ENCODE measurements at regions not wholly inside any gene's neighbourhood (a gene's known extent, or its start where the extent isn't known, plus 50 kb on each side); places are given as distances from the start of the nearest gene placed in this dataset.

DNA sequence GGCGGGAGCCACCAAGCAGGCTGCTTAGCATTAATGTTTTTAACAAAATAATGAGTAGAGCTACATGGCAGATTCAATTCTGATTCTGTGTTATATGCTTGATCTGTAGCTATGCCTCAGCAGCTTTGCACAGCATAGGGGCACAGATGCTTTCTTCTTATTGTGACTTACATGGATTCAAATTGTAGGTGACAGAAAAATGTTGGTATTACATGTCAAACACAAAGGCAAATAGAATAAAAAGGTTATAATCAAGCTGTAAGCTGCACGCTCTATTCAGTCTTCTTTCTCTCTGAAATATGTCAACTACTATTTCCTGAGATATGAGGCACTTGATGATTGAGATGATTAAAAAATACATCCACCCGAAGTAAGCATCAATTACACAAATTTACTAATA lies 1573.8 kb downstream of the FAM181B start (continued):
- TF ChIP-seq, protein P1, sequence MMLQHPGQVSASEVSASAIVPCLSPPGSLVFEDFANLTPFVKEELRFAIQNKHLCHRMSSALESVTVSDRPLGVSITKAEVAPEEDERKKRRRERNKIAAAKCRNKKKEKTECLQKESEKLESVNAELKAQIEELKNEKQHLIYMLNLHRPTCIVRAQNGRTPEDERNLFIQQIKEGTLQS (IDR thresholded peaks at IDR 0.05; ENCODE audit: insufficient read depth, low read depth, low read length), result no peak

Measured in H1 (cell line).